ENCODE measurements at regions not wholly inside any gene's neighbourhood (a gene's known extent, or its start where the extent isn't known, plus 50 kb on each side); places are given as distances from the start of the nearest gene placed in this dataset.
A peak's percentile ranks its signal among the peaks of the same experiment; 100 is the strongest.

DNA sequence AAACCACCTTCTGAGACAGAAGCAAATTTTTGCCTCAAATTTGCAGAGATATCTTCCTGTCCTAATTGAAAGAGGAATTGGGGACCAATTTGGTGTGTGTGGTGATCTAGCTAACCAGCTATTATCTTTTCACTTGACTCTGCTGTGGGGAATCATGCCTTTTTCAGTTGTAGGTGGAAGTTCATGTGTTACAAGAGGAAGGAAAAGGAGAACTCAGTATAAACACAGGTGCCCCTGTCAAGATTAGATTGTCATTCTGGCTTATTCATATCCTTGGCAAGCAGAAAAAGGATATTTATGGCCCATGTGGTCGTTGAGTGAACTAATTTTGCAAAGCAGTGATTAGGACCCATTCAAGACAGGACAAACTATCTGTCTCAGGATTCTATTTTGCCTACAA, 336.8 kb upstream of the SLC30A5 start:
- TF ChIP-seq, protein P1, sequence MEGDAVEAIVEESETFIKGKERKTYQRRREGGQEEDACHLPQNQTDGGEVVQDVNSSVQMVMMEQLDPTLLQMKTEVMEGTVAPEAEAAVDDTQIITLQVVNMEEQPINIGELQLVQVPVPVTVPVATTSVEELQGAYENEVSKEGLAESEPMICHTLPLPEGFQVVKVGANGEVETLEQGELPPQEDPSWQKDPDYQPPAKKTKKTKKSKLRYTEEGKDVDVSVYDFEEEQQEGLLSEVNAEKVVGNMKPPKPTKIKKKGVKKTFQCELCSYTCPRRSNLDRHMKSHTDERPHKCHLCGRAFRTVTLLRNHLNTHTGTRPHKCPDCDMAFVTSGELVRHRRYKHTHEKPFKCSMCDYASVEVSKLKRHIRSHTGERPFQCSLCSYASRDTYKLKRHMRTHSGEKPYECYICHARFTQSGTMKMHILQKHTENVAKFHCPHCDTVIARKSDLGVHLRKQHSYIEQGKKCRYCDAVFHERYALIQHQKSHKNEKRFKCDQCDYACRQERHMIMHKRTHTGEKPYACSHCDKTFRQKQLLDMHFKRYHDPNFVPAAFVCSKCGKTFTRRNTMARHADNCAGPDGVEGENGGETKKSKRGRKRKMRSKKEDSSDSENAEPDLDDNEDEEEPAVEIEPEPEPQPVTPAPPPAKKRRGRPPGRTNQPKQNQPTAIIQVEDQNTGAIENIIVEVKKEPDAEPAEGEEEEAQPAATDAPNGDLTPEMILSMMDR (IDR thresholded peaks at IDR 0.05; ENCODE audit: insufficient read depth, low read depth, low read length) = no peak
- no peak overlapping the region for H3K4me3 ChIP-seq (ENCODE audit: low read depth, low read length)
- DNase-seq (ENCODE audit: low read depth) = no peak

DNA sequence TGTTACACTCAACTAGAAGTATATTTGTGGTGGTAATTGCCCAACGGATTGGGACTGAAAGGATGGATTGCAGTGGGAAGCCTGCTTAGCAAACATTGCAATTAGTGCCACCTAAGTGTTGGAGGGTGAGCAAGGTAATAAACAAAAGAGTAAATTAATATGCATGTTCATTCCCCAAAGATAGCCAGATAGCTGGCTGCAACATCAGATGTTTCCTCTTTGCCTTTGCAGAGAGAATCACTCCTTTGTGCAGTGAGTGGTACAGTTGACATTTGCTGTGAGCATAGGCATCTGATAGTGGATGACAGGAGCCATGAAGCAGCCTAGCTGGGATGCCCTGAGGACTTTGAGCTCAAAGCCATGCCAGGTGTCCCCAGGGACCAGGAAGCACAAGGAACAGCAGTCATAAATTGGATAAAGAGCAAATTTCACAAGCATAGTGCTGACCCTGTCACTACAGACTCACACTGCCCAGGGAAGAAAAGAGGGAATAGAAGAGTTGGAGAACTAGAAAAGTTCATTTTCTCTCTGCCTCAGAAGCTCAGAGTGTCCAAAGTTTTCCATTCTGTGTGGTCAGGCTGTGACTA, 336.1 kb upstream of the SLC30A5 start:
- DNase-seq (ENCODE audit: low read depth) = no peak
- TF ChIP-seq, protein P1 (IDR thresholded peaks at IDR 0.05; ENCODE audit: insufficient read depth, low read depth, low read length) = no peak
- H3K4me3 ChIP-seq (ENCODE audit: low read depth, low read length) = no peak overlapping the region

DNA sequence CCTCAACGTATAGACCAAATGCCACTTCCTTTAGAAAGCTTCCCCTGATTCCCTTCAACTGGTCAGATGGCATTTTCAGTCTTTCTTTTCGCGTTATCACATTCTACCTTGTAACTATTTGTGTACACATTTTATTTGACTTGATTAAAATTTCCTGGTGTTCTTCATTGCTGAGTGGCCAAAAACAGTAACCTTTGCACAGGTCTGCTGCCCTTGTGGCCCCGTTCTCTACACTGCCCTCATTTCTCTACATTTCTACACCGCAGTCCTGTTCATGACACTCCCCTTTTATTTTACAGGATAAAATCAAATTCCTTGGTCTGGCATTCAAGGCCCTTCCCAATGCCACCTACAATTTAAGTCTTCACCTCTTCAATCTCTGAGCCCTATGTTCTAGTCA, 334.2 kb upstream of the SLC30A5 start:
- H3K4me3 ChIP-seq (ENCODE audit: low read depth, low read length) = no peak overlapping the region
- DNase-seq (ENCODE audit: low read depth) = no peak
- TF ChIP-seq, protein P1 (IDR thresholded peaks at IDR 0.05; ENCODE audit: insufficient read depth, low read depth, low read length) = no peak

DNA sequence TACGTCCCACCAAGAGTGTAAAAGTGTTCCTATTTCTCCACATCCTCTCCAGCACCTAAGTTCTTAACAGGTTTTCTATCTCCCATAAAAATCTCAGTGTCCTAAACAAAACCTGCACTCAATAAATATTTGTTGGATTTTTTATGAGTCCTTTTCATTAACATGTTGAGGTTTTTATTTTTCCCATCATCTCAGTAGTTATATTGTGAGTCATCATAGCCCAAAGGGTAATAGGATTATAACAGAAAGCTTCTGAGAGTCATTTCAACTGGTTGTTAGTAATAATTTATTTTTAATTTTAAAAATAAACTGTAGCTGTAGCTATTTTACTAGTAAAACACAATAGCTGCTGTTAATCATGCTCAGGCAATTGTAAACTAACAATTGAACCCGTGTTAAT, 331.6 kb upstream of the SLC30A5 start:
- no peak overlapping the region for H3K4me3 ChIP-seq (ENCODE audit: low read depth, low read length)
- DNase-seq (ENCODE audit: low read depth) = peak; percentile 42
- TF ChIP-seq, protein P1 (IDR thresholded peaks at IDR 0.05; ENCODE audit: insufficient read depth, low read depth, low read length) = no peak

- TF ChIP-seq, protein P1 (IDR thresholded peaks at IDR 0.05; ENCODE audit: insufficient read depth, low read depth, low read length) = no peak
- no peak overlapping the region for H3K4me3 ChIP-seq (ENCODE audit: low read depth, low read length)
- DNase-seq (ENCODE audit: low read depth) = no peak
Observed at GRCh38 chr5:68766952-68767464, 326.8 kb upstream of the SLC30A5 start.

- H3K4me3 ChIP-seq (ENCODE audit: low read depth, low read length) = no peak overlapping the region
- TF ChIP-seq, protein P1 (IDR thresholded peaks at IDR 0.05; ENCODE audit: insufficient read depth, low read depth, low read length) = no peak
- DNase-seq (ENCODE audit: low read depth) = no peak
Observed at GRCh38 chr5:68770551-68770950, 323.3 kb upstream of the SLC30A5 start.

DNA sequence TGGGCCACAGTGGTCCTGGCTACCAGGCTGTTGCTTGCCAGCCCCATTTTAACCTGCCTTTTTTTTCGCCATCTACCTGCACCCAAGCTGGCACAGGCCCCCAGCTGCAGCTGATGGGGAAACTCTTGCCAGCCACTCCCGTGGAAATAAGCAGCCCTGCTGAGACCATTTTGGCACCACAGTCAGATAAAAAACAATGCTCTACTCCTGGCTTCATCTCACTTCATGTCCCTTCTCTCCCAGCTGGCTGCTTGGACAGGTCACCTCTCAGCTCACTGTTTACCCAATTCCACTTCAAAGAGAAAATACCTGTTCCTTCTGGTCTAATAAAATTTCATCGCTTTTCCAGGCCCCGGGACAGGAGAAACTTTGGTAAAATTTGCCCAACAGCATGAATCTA, 322.6 kb upstream of the SLC30A5 start:
- TF ChIP-seq, protein P1 (IDR thresholded peaks at IDR 0.05; ENCODE audit: insufficient read depth, low read depth, low read length) = no peak
- no peak overlapping the region for H3K4me3 ChIP-seq (ENCODE audit: low read depth, low read length)
- no peak for DNase-seq (ENCODE audit: low read depth)

All from fibroblast of villous mesenchyme (primary cell).